ENCODE measurements at regions not wholly inside any gene's neighbourhood (a gene's known extent, or its start where the extent isn't known, plus 50 kb on each side); places are given as distances from the start of the nearest gene placed in this dataset.

- no peak for DNase-seq (ENCODE audit: low read depth)
- no peak for TF ChIP-seq CTCF (conservative IDR thresholded peaks at IDR 0.05; ENCODE audit: low read depth, low read length)
- H3K4me3 ChIP-seq (ENCODE audit: low read depth, low read length), result no peak overlapping the region
These were observed 108.0 kb downstream of the CRYAA start for GRCh38 chr21:43276811-43277210.

- no peak for TF ChIP-seq CTCF (conservative IDR thresholded peaks at IDR 0.05; ENCODE audit: low read depth, low read length)
- H3K4me3 ChIP-seq (ENCODE audit: low read depth, low read length), result no peak overlapping the region
- DNase-seq (ENCODE audit: low read depth), result no peak
These were observed 106.8 kb downstream of the CRYAA start for GRCh38 chr21:43275421-43276211.

- no peak for TF ChIP-seq CTCF (conservative IDR thresholded peaks at IDR 0.05; ENCODE audit: low read depth, low read length)
- H3K4me3 ChIP-seq (ENCODE audit: low read depth, low read length), result no peak overlapping the region
These were observed 106.1 kb downstream of the CRYAA start for GRCh38 chr21:43274946-43275310.

GRCh38 chr21:43274022-43274945 lies 105.5 kb downstream of the CRYAA start:
- TF ChIP-seq CTCF (conservative IDR thresholded peaks at IDR 0.05; ENCODE audit: low read depth, low read length), result no peak
- no peak for DNase-seq (ENCODE audit: low read depth)
- no peak overlapping the region for H3K4me3 ChIP-seq (ENCODE audit: low read depth, low read length)

More at GRCh38 chr21:43274946-43275310, 106.1 kb downstream of the CRYAA start:
- DNase-seq (ENCODE audit: low read depth), result no peak

GRCh38 chr21:43273708-43274021 lies 104.9 kb downstream of the CRYAA start:
- no peak overlapping the region for H3K4me3 ChIP-seq (ENCODE audit: low read depth, low read length)
- DNase-seq (ENCODE audit: low read depth), result no peak
- TF ChIP-seq CTCF (conservative IDR thresholded peaks at IDR 0.05; ENCODE audit: low read depth, low read length), result no peak

- DNase-seq (ENCODE audit: low read depth), result no peak
- no peak for TF ChIP-seq CTCF (conservative IDR thresholded peaks at IDR 0.05; ENCODE audit: low read depth, low read length)
These were observed 104.4 kb downstream of the CRYAA start for GRCh38 chr21:43273016-43273707.

More at GRCh38 chr21:43273016-43273707, 104.4 kb downstream of the CRYAA start:
- H3K4me3 ChIP-seq (ENCODE audit: low read depth, low read length), result no peak overlapping the region

Data from epithelial cell of proximal tubule (primary cell).